SKM-1 treated with dmso at 0.1 percent for 144 hours (cell line): ENCODE measurements at regions not wholly inside any gene's neighbourhood (a gene's known extent, or its start where the extent isn't known, plus 50 kb on each side); places are given as distances from the start of the nearest gene placed in this dataset.
A peak's percentile ranks its signal among the peaks of the same experiment; 100 is the strongest.

ENCODE experiments used
- DNase-seq: peaks from one replicate; lab custom pipeline; 2025; ENCODE audit not compliant: unreplicated experiment; lab: John Stamatoyannopoulos, UW

- no peak for DNase-seq
Observed at GRCh38 chr5:98631311-98632054, 142.0 kb upstream of the RGMB start.

- DNase-seq = no peak
Observed at GRCh38 chr5:98635656-98636055, 137.8 kb upstream of the RGMB start.

DNA sequence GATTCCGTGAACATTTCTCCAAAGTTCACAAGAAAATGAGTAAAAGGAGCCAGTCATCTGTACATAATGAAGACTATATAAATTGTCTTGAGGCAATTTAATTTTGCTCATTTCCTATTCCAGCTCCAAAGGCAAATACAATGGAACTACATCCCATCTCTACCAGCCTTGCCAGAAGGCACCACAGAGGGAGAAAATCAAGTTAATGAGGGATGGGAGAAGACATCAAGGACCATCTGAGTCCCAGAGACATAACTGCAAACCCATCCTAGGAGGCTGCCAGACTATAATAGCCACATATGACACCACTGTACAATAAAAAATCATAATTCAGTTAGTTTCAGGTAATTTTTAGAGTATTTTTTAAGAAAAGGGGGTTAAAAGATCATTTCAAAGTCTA, 136.3 kb upstream of the RGMB start:
- no peak for DNase-seq

GRCh38 chr5:98637557-98637956, 135.9 kb upstream of the RGMB start:
- DNase-seq = no peak

DNA sequence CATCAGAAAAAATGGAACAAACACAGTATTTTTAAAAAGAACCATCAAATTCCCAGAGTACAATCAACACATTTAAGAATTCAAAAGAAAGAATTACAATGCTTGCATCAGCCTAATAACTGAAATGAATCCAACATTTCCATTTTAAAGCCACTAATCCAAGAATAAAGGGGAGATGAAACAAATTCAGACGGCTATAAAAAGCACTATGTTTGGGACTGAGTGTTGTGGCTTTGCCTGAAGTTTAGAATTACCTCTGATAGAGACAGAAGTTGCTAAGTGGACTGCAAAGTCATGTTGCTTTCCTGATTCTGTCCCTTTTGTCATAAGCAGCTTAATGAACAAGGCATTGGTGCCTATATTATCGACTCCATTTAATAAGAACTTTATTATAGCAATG, 135.4 kb upstream of the RGMB start:
- no peak for DNase-seq

DNA sequence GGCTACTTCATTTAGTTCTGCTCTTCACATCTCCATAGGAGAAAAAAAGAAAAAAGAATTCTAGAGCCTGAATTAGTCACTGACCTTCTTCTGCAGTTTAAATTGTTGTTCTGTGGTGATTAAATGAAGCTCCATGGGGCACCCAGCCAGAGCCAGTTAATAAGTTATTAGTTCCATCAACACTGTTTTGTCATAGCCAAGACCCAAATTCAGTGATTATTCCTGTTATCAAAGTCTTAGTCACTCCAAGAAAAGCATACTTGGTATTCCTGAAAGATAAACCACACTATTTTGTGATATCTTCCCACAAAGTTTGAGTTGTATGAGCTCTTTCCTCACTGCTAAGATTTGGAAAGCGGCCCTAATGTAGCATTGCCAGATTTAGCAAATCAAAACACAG, 134.8 kb upstream of the RGMB start:
- DNase-seq = no peak

DNA sequence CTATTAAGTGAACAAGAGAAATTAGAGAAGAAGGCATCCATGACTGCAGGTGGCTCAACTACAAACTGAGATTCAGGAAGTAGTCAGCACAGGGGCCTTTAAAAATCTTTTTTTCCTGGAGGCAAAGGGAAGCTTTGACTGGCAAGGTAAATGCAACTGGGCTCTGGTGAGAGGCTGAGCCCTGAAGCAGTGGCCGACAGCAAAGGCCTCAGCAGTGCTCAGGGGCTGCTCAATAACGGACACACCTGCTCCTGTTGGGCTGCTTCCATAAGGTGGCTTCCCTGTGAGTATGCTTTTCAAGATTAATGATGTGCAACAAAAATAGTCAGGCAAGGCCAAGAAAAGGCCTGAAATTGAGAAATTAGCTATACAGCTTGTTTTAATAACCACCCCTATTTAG, 134.2 kb upstream of the RGMB start:
- no peak for DNase-seq

GRCh38 chr5:98641671-98642070, 131.8 kb upstream of the RGMB start:
- no peak for DNase-seq

DNA sequence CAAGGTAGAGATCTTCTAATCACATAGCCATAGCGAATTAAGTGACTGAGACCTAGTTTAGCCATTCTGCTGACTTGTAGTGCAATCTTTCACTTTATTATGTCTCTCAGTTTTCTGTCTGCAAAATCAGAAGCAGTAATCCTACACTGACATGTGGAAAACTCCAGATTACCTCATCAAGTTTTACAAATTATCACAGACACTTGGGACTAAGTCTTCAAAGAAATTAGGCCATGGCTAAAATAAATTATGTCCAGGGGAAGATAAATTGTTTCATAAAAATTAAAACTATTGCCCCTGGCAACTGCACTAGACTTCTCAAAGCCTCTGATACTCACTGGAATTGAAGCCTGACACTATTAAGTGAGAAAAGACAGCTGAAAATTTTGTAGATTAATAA, 129.9 kb upstream of the RGMB start:
- no peak for DNase-seq

- no peak for DNase-seq
Observed at GRCh38 chr5:98651715-98652114, 121.7 kb upstream of the RGMB start.

DNA sequence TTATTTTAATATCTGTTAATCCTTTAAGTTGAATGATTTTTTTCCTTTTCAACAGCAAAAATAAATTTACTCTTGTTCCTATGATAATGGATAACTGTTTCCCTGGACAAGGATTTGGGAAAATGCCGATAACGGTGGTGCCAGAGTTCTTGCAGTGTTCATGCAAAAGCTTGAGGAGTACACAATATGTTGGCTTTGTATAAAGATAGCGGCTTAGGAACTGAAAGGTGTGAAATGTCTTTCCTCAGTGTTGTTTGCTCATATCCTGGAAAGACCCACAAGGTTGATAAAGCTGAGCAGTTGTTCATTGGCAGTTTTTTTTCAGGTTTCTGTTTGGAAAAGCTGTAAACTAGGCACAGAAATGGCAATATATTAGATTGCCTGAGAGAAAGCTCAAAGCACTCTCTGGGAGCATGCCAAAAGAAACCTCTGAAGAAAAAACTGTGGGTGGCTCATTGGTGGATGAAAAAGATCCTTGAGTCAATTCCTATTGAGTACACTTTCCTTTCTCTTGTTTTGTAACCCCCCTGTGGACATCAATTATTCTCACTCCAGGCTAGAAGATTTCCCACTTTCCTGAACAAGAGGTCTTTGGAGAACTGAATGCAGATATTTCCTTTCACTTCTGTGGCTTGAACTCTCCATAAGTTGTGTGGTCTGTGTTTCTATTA, 117.2 kb upstream of the RGMB start:
- DNase-seq = no peak

DNA sequence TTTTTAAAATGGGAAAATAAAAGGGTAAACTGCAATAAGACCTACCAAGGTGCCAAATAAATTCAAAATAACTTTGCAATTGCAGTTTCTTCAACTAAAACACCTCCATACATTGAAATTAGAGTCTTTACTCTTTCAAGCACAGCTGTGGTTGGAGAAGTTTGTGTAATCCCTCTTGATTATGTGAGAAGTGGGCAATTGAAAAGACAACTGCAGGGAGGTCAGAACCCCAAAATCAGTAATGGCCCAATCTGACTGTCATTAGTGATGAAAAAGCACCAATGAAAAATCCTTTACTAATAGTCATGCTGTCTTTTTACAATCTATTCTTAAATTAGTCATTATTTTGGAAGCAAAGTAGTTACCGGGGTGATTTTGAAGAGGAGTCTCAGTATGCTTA, 116.7 kb upstream of the RGMB start:
- no peak for DNase-seq

DNA sequence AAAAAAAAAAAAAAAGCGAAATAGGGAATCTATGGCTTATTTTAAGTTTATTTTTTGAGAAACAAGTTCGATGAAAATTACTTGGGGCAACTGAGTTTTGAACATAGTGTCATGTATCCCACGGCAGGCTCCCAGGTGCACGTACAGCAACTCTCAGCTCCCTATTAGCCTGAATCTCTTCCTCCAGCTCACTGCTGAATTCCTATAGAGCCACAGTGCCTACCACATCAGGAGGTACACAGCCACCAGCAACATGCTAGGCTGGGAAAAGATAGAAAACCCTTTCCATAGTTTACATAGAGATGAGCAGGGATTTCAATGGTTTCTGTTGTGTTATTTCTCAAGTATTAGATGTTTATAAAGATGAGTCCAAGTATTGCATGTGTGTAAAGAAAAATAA, 115.9 kb upstream of the RGMB start:
- no peak for DNase-seq

DNA sequence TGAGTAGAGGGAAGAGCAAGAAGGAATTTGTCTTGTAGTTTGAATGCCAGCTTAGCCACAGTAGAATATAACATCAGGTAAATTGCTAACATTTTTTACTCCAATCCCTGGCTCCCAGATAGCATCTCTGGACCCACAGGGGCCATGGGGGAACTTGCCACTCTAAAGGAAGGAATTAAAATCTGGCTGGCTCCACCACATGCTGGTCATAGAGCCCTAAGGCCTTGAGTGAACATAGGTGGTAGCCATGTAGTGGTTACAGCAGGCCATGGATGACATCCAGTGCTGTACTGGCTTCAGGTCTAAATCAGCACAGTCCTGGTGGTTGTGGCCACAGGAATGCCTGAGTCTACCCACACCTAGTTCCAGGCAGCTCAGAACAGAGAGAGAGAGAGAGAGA, 109.9 kb upstream of the RGMB start:
- DNase-seq = no peak

GRCh38 chr5:98664736-98665135, 108.7 kb upstream of the RGMB start:
- no peak for DNase-seq

- DNase-seq = peak; percentile 8
Observed at GRCh38 chr5:98679963-98680362, 93.5 kb upstream of the RGMB start.

GRCh38 chr5:98690002-98690401, 83.5 kb upstream of the RGMB start:
- DNase-seq = no peak

DNA sequence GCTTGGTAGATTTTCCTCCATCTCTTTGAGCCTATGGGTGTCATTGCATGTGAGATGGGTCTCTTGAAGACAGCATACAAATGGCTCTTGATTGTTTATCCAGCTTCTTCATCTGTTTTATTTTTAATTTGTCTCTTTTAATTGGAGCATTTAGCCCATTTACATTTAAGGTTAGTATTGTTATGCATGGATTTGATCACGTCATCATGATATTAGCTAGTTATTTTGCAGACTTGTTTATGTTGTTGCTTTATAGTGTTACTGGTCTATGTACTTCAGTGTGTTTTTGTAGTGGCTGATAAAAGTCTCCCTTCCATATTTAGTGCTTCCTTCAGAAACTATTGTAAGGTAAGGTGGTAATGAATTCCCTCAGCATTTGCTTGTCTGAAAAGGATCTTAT, 78.6 kb upstream of the RGMB start:
- no peak for DNase-seq

DNA sequence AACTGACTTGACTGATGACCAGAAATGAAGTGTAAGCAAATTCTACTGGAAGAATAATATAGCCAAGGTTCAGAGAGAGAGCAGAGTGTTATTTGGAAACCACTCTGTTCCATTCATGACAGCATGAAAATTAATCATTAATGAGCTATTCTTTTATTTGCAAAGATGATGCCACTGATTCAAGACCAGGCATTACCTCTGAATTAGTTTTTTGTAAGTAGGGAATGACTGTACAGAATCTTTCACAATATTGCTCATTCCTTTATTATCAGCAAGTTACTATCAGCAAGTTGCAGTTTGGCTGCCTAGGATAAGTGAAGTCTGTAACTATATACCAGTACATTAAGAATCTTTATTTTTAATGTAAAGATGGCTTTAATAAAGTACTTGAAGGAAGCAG, 75.1 kb upstream of the RGMB start:
- DNase-seq = no peak

GRCh38 chr5:98700730-98701129, 72.7 kb upstream of the RGMB start:
- DNase-seq = no peak

DNA sequence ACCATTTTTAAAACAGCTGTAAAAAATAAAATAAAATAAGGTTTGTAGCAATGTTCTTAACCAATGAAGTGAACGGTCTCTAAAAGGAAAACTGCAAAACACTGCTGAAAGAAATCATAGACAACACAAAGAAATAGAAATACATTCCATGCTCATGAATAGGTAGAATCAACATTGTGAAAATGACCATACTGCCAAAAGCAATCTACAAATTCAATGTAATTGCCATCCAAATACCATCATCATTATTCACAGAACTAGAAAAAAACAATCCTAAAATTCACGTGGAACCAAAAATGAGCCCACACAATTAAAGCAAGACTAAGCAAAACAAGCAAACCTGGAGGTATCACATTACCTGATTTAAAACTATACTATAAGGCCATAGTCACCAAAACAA, 67.6 kb upstream of the RGMB start:
- no peak for DNase-seq

GRCh38 chr5:98709681-98710080, 63.8 kb upstream of the RGMB start:
- no peak for DNase-seq

DNA sequence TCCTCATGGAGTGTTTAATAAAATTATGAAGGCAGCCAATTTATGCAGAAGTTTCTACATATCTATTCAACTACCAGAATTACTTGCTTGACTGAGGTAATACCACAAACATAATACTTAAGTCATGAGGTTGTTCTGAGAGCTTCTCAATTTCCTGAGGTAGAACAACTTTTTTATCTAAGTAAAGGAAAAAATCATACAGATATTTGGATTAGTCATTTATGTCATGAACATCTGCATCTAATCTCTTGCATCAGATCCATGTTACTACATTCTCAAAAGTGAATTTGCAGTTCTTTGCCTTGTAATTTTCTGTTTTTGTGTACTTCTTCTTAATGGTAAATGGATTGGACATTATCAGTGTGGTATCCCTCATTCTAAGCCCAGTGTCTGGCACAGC, 60.4 kb upstream of the RGMB start:
- DNase-seq = no peak
